Progenitor cell of endocrine pancreas (in vitro differentiated cells): ENCODE measurements at regions not wholly inside any gene's neighbourhood (a gene's known extent, or its start where the extent isn't known, plus 50 kb on each side); places are given as distances from the start of the nearest gene placed in this dataset.
"Not testable (repeated sequence)": the region's sequence is repeated elsewhere in the genome, so short reads cannot be mapped to it uniquely, and the experiment has no call there.

Experiments
- DNase-seq: peaks from one replicate; pipeline ENCODE4 v3.0.0; 2021; ENCODE audit warnings: low spot score; ENCODE audit not compliant: unreplicated experiment
- H3K27ac Mint-ChIP-seq: 2 replicates; pipeline ENCODE4 v1.8.0; 2021; ENCODE audit warnings: mild to moderate bottlenecking, moderate library complexity, mixed read lengths
- H3K27me3 Mint-ChIP-seq: 2 replicates; pipeline ENCODE4 v1.8.0; 2021; ENCODE audit warnings: mixed read lengths
- H3K36me3 Mint-ChIP-seq: 2 replicates; pipeline ENCODE4 v1.8.0; 2022; ENCODE audit warnings: mixed read lengths; ENCODE audit not compliant: insufficient read depth
- H3K4me1 Mint-ChIP-seq: 2 replicates; pipeline ENCODE4 v1.8.0; 2021; ENCODE audit warnings: low read depth, mixed read lengths
- H3K4me3 Mint-ChIP-seq: 2 replicates; pipeline ENCODE4 v1.8.0; 2021; ENCODE audit warnings: low read depth, mild to moderate bottlenecking, moderate library complexity, mixed read lengths
- H3K9me3 Mint-ChIP-seq: 2 replicates; pipeline ENCODE4 v1.8.0; 2021; ENCODE audit warnings: low read depth, mixed read lengths
- TF ChIP-seq, protein P1 (sequence below): fragments of 200-600 bp; sonication (generic); IDR thresholded peaks from one replicate; pipeline ENCODE4 v1.5.0; 2021; ENCODE audit warnings: antibody characterized with exemption, mild to moderate bottlenecking; ENCODE audit not compliant: unreplicated experiment

DNA sequence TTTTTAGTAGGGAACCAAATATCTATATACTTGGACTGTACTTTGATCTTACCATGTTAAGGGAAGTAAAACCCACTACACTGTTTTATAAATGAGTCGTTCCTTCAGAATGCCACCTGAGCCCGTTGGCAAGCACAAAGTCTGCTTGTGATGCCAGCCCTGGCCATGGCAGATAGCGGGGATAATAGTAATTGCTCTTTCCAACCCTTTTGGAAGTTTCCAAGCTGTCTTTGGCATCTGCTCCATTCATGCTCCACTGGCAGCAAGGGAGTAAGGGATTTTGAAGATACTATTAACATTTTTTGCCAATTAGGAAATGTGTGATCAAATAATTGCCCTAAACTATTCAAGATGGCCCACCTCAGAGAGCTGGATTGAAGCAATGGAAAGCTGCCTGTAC, 689.2 kb upstream of the SLIT2 start:
- H3K4me1 Mint-ChIP-seq, result peaks cover 1% of the 10 kb centered on the region
- no peaks in the 10 kb centered on the region for H3K9me3 Mint-ChIP-seq
- no peak overlapping the region for H3K4me3 Mint-ChIP-seq
- DNase-seq, result no peak
- TF ChIP-seq, protein P1, sequence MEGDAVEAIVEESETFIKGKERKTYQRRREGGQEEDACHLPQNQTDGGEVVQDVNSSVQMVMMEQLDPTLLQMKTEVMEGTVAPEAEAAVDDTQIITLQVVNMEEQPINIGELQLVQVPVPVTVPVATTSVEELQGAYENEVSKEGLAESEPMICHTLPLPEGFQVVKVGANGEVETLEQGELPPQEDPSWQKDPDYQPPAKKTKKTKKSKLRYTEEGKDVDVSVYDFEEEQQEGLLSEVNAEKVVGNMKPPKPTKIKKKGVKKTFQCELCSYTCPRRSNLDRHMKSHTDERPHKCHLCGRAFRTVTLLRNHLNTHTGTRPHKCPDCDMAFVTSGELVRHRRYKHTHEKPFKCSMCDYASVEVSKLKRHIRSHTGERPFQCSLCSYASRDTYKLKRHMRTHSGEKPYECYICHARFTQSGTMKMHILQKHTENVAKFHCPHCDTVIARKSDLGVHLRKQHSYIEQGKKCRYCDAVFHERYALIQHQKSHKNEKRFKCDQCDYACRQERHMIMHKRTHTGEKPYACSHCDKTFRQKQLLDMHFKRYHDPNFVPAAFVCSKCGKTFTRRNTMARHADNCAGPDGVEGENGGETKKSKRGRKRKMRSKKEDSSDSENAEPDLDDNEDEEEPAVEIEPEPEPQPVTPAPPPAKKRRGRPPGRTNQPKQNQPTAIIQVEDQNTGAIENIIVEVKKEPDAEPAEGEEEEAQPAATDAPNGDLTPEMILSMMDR, result no peak
- no peaks in the 10 kb centered on the region for H3K27me3 Mint-ChIP-seq
- no peaks in the 10 kb centered on the region for H3K36me3 Mint-ChIP-seq
- H3K27ac Mint-ChIP-seq, result no peak overlapping the region

DNA sequence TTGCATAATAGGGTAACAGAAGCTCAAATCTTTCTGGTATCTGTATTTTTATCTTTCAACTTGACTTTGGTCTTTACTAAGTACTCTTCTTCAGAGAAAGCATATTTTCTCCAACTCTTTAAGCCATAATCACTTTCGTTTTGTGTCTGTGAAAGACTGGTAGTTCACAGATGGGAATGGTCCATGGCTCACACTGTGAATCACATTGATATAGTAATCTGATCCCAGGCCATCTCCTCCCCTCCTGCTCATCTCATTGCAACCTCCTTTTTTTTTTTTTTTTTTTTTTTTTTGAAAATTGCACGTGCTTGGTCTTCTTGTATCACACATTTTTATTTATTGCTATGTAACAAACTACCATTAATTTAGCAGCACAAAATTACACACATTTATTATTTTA, 694.5 kb upstream of the SLIT2 start:
- Mint-ChIP-seq H3K27me3 (no peaks in the 10 kb centered on the region), H3K9me3 (peaks cover 3% of the 10 kb centered on the region), H3K27ac (no peak overlapping the region), H3K4me3 (no peak overlapping the region), H3K4me1 (peaks cover 1% of the 10 kb centered on the region), H3K36me3 (no peaks in the 10 kb centered on the region)
- DNase-seq, result no peak
- TF ChIP-seq, protein P1, result no peak

DNA sequence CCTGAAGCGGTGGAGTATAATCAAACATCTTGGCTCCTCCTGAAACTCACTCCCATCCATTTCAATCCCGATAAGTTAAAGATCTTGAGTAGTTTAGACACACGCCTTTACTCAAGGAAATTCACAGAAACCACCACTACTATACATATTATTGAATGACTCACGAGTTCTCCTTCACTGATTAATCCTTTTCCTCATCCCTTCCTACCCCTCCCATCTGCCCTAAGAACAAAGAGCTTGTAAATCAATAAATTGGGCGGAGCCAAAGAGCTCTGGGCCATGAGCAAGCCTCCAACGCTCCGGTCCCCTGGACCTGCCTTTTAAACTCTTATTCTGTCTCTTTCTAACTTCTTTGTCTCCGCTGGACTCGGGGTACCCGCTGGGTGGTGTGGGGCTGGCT, 695.4 kb upstream of the SLIT2 start:
- not testable (repeated sequence) for H3K9me3 Mint-ChIP-seq, H3K4me3 Mint-ChIP-seq, DNase-seq, H3K36me3 Mint-ChIP-seq, H3K4me1 Mint-ChIP-seq, H3K27me3 Mint-ChIP-seq
- peak overlapping the region; percentile 30 for H3K27ac Mint-ChIP-seq

DNA sequence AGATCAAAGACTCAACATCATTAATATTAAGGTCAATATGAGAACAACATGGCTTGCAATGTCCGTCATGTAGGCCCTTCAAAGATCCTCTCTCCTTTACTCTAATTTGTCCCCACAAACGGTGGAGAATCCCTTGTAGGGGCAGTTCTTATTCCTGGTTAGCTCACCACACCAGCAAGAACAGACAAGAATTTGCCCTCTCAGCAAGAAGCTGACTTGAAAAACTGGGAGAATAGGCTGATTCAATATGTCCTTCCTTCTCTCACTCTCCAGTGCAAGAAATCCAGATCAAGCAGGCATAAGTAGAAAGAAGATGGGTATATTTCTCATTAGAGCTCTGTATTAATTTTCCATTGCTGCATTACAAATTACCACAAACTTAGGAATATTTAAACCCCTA, 704.2 kb upstream of the SLIT2 start:
- no peaks in the 10 kb centered on the region for H3K4me1 Mint-ChIP-seq
- H3K36me3 Mint-ChIP-seq, result no peaks in the 10 kb centered on the region
- H3K9me3 Mint-ChIP-seq, result no peaks in the 10 kb centered on the region
- H3K4me3 Mint-ChIP-seq, result no peak overlapping the region
- H3K27ac Mint-ChIP-seq, result no peak overlapping the region
- TF ChIP-seq, protein P1, result no peak
- no peaks in the 10 kb centered on the region for H3K27me3 Mint-ChIP-seq
- DNase-seq, result no peak

DNA sequence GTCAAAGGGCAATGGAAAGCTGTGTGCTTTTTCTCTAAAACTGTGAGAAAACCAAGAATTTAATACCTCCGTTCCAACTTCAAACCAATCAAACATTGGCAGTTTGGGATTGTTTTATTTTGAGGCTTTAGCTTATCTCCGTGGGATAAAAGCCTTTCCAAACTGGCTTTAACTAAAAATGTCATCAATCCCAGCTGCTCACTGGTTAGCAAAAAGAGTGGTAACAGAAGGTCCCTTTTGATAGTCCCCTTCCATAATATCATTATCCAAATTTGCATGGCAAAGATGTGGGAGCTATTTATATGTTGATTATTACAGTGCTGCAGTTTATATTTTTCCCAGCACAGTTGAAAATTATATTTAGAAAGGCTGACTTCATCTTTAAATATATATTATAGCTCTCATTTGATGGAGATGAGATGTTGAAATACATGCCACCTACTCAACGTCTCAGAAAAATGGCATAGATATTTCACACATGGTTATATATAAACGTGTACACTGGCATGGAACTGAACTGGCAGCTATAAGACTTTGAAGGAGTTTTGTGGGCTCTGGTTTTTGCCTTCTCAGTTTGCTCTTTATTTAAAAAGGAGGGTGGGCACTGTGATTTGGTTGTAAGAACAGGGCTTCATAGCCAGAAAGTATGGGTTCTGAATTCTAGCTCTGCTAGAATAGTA, 707.1 kb upstream of the SLIT2 start:
- DNase-seq, result no peak
- H3K4me1 Mint-ChIP-seq, result no peaks in the 10 kb centered on the region
- no peak overlapping the region for H3K4me3 Mint-ChIP-seq
- H3K27ac Mint-ChIP-seq, result no peak overlapping the region
- no peaks in the 10 kb centered on the region for H3K27me3 Mint-ChIP-seq
- no peaks in the 10 kb centered on the region for H3K36me3 Mint-ChIP-seq
- H3K9me3 Mint-ChIP-seq, result no peaks in the 10 kb centered on the region
- TF ChIP-seq, protein P1, result no peak

DNA sequence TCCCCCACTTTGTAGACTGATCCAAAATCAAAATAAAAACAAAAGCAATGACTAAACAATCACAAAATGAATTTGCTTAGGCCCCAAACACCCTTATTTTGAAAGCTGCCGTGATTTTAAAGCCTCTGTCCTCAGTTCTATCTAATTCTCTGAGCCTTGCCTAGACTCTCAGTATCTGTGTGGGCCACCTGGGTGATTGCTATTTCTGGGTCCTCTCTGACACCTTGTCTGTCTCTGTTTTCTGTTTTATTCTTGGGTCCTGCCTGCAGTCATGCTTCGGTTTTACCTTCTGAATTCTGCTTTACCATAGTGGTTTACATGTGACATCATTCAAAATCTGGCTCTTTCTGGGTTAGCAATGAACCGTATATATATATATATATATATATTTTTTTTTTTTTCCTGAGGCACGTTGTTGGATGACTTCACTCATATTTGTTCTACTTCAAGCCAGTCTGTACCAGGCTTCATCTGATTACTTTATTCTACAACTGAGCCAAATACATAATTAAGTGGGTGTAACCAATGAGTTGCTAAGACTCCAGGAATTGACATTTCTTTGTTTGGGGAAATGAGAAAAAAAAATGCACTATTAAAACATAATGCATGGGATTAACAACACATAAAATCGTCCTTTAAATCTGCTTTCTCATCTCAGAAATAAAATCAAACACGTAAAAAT, 710.7 kb upstream of the SLIT2 start:
- Mint-ChIP-seq H3K4me3 (no peak overlapping the region), H3K4me1 (no peaks in the 10 kb centered on the region), H3K36me3 (no peaks in the 10 kb centered on the region), H3K9me3 (no peaks in the 10 kb centered on the region), H3K27ac (no peak overlapping the region), H3K27me3 (no peaks in the 10 kb centered on the region)
- TF ChIP-seq, protein P1, result no peak
- no peak for DNase-seq
